ENCODE measurements at regions not wholly inside any gene's neighbourhood (a gene's known extent, or its start where the extent isn't known, plus 50 kb on each side); places are given as distances from the start of the nearest gene placed in this dataset.

- ChIA-PET CTCF (no interaction called here), POLR2A (no interaction called here)
- DNase-seq (ENCODE audit: low spot score) (peak; percentile 29), ATAC-seq (peak; percentile 51)
- H3K9me3 Mint-ChIP-seq = peaks cover 12% of the 10 kb centered on the region
- TF ChIP-seq GRHL2 (CRISPR knock-in tag; IDR thresholded peaks at IDR 0.05; ENCODE audit: insufficient replicate concordance, severe bottlenecking) (no peak), ZNF232 (CRISPR knock-in tag; IDR thresholded peaks at IDR 0.05) (no peak), ZNF263 (CRISPR knock-in tag; IDR thresholded peaks at IDR 0.05; ENCODE audit: low read depth) (peak; percentile 61)
- no peak overlapping the region for H3K4me3 Mint-ChIP-seq
- peaks cover 25% of the 10 kb centered on the region for H3K27me3 Mint-ChIP-seq (ENCODE audit: low read depth)
- no peak overlapping the region for H3K27ac Mint-ChIP-seq
- peaks cover 66% of the 10 kb centered on the region for H3K4me1 Mint-ChIP-seq
- peaks cover 3% of the 10 kb centered on the region; the same call in 1 of the 2 replicates for H3K36me3 Mint-ChIP-seq
These were observed 320.6 kb downstream of the FOXO1 start for GRCh38 chr13:40345654-40346372.

DNA sequence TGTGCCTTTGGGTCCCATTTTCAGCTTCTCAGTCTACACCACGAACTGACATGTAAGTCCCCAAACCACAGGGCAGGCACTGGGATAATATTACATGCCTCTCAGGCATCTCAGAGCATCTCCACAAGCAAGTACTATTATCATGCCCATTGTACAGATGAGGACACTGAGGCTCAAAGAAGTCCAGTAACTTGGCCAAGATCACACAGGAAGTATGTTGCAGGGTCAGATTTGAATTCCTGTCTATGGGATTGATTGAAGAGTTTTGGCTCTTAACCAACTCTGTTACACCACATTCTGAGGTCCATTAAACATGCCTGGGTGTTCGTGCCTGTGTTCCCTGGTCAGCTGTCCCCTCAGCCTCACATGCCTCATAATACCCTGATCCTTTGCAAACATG lies 319.8 kb downstream of the FOXO1 start:
- Mint-ChIP-seq H3K27me3 (ENCODE audit: low read depth) (peaks cover 25% of the 10 kb centered on the region), H3K36me3 (peaks cover 3% of the 10 kb centered on the region; the same call in 1 of the 2 replicates), H3K27ac (no peak overlapping the region), H3K4me3 (no peak overlapping the region), H3K9me3 (peaks cover 12% of the 10 kb centered on the region), H3K4me1 (peaks cover 63% of the 10 kb centered on the region)
- DNase-seq (ENCODE audit: low spot score) (no peak), ATAC-seq (no peak)
- TF ChIP-seq, protein P1, sequence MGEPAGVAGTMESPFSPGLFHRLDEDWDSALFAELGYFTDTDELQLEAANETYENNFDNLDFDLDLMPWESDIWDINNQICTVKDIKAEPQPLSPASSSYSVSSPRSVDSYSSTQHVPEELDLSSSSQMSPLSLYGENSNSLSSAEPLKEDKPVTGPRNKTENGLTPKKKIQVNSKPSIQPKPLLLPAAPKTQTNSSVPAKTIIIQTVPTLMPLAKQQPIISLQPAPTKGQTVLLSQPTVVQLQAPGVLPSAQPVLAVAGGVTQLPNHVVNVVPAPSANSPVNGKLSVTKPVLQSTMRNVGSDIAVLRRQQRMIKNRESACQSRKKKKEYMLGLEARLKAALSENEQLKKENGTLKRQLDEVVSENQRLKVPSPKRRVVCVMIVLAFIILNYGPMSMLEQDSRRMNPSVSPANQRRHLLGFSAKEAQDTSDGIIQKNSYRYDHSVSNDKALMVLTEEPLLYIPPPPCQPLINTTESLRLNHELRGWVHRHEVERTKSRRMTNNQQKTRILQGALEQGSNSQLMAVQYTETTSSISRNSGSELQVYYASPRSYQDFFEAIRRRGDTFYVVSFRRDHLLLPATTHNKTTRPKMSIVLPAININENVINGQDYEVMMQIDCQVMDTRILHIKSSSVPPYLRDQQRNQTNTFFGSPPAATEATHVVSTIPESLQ (CRISPR knock-in tag; IDR thresholded peaks at IDR 0.05) = no peak
- TF ChIP-seq CREB1 (CRISPR knock-in tag; IDR thresholded peaks at IDR 0.05) = no peak
- TF ChIP-seq NR3C1 (CRISPR knock-in tag; conservative IDR thresholded peaks at IDR 0.05; ENCODE audit: low read depth) = no peak
- no peak for TF ChIP-seq AR (CRISPR knock-in tag; IDR thresholded peaks at IDR 0.05)
- no peak for TF ChIP-seq ZNF512 (CRISPR knock-in tag; IDR thresholded peaks at IDR 0.05; ENCODE audit: borderline replicate concordance)
- TF ChIP-seq RORB (CRISPR knock-in tag; IDR thresholded peaks at IDR 0.05) = no peak
- TF ChIP-seq ZNF423 (CRISPR knock-in tag; IDR thresholded peaks at IDR 0.05) = no peak
- no peak for TF ChIP-seq ESRRA (CRISPR knock-in tag; IDR thresholded peaks at IDR 0.05; ENCODE audit: borderline replicate concordance)
- TF ChIP-seq, protein P2, sequence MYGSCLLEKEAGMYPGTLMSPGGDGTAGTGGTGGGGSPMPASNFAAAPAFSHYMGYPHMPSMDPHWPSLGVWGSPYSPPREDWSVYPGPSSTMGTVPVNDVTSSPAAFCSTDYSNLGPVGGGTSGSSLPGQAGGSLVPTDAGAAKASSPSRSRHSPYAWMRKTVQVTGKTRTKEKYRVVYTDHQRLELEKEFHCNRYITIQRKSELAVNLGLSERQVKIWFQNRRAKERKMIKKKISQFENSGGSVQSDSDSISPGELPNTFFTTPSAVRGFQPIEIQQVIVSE (CRISPR knock-in tag; IDR thresholded peaks at IDR 0.05; ENCODE audit: borderline replicate concordance) = no peak
- TF ChIP-seq, protein P3, sequence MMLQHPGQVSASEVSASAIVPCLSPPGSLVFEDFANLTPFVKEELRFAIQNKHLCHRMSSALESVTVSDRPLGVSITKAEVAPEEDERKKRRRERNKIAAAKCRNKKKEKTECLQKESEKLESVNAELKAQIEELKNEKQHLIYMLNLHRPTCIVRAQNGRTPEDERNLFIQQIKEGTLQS (CRISPR knock-in tag; conservative IDR thresholded peaks at IDR 0.05) = no peak
- TF ChIP-seq ZNF317 (CRISPR knock-in tag; IDR thresholded peaks at IDR 0.05; ENCODE audit: borderline replicate concordance, low read depth) = no peak
- TF ChIP-seq ZBTB21 (CRISPR knock-in tag; IDR thresholded peaks at IDR 0.05; ENCODE audit: borderline replicate concordance) = no peak
- TF ChIP-seq GTF2I (CRISPR knock-in tag; conservative IDR thresholded peaks at IDR 0.05) = no peak
- TF ChIP-seq NR2C2 (CRISPR knock-in tag; IDR thresholded peaks at IDR 0.05) = no peak
- no peak for TF ChIP-seq NR1H2 (CRISPR knock-in tag; IDR thresholded peaks at IDR 0.05)
- no peak for TF ChIP-seq HMGA2 (CRISPR knock-in tag; IDR thresholded peaks at IDR 0.05)
- TF ChIP-seq, protein P4, sequence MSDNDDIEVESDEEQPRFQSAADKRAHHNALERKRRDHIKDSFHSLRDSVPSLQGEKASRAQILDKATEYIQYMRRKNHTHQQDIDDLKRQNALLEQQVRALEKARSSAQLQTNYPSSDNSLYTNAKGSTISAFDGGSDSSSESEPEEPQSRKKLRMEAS (CRISPR knock-in tag; IDR thresholded peaks at IDR 0.05) = no peak
- TF ChIP-seq OVOL2 (CRISPR knock-in tag; IDR thresholded peaks at IDR 0.05; ENCODE audit: borderline replicate concordance) = no peak
- TF ChIP-seq, protein P5, sequence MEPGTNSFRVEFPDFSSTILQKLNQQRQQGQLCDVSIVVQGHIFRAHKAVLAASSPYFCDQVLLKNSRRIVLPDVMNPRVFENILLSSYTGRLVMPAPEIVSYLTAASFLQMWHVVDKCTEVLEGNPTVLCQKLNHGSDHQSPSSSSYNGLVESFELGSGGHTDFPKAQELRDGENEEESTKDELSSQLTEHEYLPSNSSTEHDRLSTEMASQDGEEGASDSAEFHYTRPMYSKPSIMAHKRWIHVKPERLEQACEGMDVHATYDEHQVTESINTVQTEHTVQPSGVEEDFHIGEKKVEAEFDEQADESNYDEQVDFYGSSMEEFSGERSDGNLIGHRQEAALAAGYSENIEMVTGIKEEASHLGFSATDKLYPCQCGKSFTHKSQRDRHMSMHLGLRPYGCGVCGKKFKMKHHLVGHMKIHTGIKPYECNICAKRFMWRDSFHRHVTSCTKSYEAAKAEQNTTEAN (CRISPR knock-in tag; IDR thresholded peaks at IDR 0.05) = no peak
- POLR2A ChIA-PET = no interaction called here
- CTCF ChIA-PET = no interaction called here
